OCI-LY7 (cell line): ENCODE measurements at regions not wholly inside any gene's neighbourhood (a gene's known extent, or its start where the extent isn't known, plus 50 kb on each side); places are given as distances from the start of the nearest gene placed in this dataset.

Experiments
- BruUV-seq: library from RNA; stranded (reverse); fragments of 400-500 nt; replicated peaks from 2 replicates; lab custom pipeline; 2021; lab: Mats Ljungman, UMichigan
- CTCF ChIA-PET: fragments of 300-600 bp; sonication (Branson Sonifier 250); formaldehyde crosslinking; loops from one replicate; lab custom pipeline; 2022; ENCODE audit warnings: antibody characterized with exemption; ENCODE audit not compliant: unreplicated experiment; lab: Charles Lee
- POLR2A ChIA-PET: fragments of 300-600 bp; sonication (Branson Sonifier 250); formaldehyde crosslinking; loops from one replicate; lab custom pipeline; 2022; ENCODE audit warnings: antibody characterized with exemption; lab: Charles Lee
- DNase-seq: peaks from one replicate; pipeline ENCODE4 v3.0.0-alpha.2; 2015; ENCODE audit warnings: low spot score
- H2AFZ ChIP-seq: fragments of 200-600 bp; sonication (generic), shearing (Covaris generic); 2 replicates; pipeline ENCODE4 v1.6.1; 2014; ENCODE audit warnings: mild to moderate bottlenecking, antibody characterized with exemption, low read length, moderate library complexity
- H3K27ac ChIP-seq: fragments of 200-600 bp; sonication (generic); 2 replicates; pipeline ENCODE4 v1.5.1; 2014; ENCODE audit warnings: mixed run types, low read depth, mild to moderate bottlenecking, moderate library complexity, low read length, inconsistent platforms; ENCODE audit not compliant: poor library complexity, severe bottlenecking
- H3K36me3 ChIP-seq: fragments of 200-600 bp; sonication (generic); 2 replicates; pipeline ENCODE4 v1.6.1; 2014; ENCODE audit warnings: mild to moderate bottlenecking, antibody characterized with exemption, low read length, moderate library complexity, mixed read lengths; ENCODE audit not compliant: insufficient read depth
- H3K4me1 ChIP-seq: fragments of 200-600 bp; sonication (generic); 2 replicates; pipeline ENCODE4 v1.5.1; 2014; ENCODE audit warnings: mild to moderate bottlenecking, low read length; ENCODE audit not compliant: insufficient read depth, poor library complexity, severe bottlenecking
- H3K4me2 ChIP-seq: fragments of 200-600 bp; sonication (generic); 2 replicates; pipeline ENCODE4 v1.6.1; 2014; ENCODE audit warnings: mild to moderate bottlenecking, low read length
- H3K4me3 ChIP-seq: fragments of 200-600 bp; sonication (generic); 2 replicates; pipeline ENCODE4 v1.5.1; 2014; ENCODE audit warnings: mild to moderate bottlenecking, low read depth, low read length; ENCODE audit not compliant: poor library complexity, severe bottlenecking
- H3K79me2 ChIP-seq: fragments of 200-600 bp; sonication (generic); 2 replicates; pipeline ENCODE4 v1.6.1; 2016; ENCODE audit warnings: low read depth, mild to moderate bottlenecking, low read length, moderate library complexity, mixed read lengths; ENCODE audit not compliant: insufficient read depth
- H3K9me2 ChIP-seq: fragments of 200-600 bp; sonication (generic); 2 replicates; pipeline ENCODE4 v1.6.1; 2016; ENCODE audit warnings: mild to moderate bottlenecking, low read length, mixed read lengths; ENCODE audit not compliant: insufficient read depth
- H3K9me3 ChIP-seq: fragments of 200-600 bp; sonication (generic); 2 replicates; pipeline ENCODE4 v1.6.1; 2014; ENCODE audit warnings: mild to moderate bottlenecking, mixed run types, low read length, mixed read lengths
- H4K20me1 ChIP-seq: fragments of 200-600 bp; sonication (generic); 2 replicates; pipeline ENCODE4 v1.6.1; 2014; ENCODE audit warnings: mild to moderate bottlenecking, antibody characterized with exemption, low read length, moderate library complexity, mixed read lengths; ENCODE audit not compliant: insufficient read depth
- CTCF ChIP-seq: fragments of 200-600 bp; sonication (generic); conservative IDR thresholded peaks from 2 replicates; pipeline ENCODE4 v1.5.1; 2014; ENCODE audit warnings: mild to moderate bottlenecking, antibody characterized with exemption, low read length, moderate library complexity, mixed read lengths
- EZH2phosphoT487 ChIP-seq: fragments of 200-600 bp; sonication (generic); IDR thresholded peaks from 2 replicates; pipeline ENCODE4 v1.6.1; 2018; ENCODE audit warnings: low read depth, borderline replicate concordance, mild to moderate bottlenecking, mixed run types, antibody characterized with exemption, low read length, moderate library complexity, mixed read lengths
- intact Hi-C: fragments of 100-400 bp; cut with micrococcal nuclease; formaldehyde crosslinking; loops from one replicate; pipeline ENCODE4 v1.10.0; 2022; ENCODE audit not compliant: unreplicated experiment

GRCh38 chr9:80521151-80521550 is 949.4 kb downstream of the TLE4 start:
- Histone ChIP-seq H3K27ac (no peak overlapping the region), H3K4me3 (no peak overlapping the region), H3K9me3 (no peaks in the 10 kb centered on the region), H4K20me1 (no peaks in the 10 kb centered on the region), H3K36me3 (no peaks in the 10 kb centered on the region), H2AFZ (no peak overlapping the region), H3K79me2 (no peaks in the 10 kb centered on the region), H3K4me1 (no peaks in the 10 kb centered on the region), H3K4me2 (no peak overlapping the region), H3K9me2 (no peaks in the 10 kb centered on the region; the same call in 1 of the 2 replicates)
- ChIA-PET CTCF (no interaction called here), POLR2A (no interaction called here)
- intact Hi-C loops, result no loop called here
- no peak for DNase-seq
- no TSS peak for BruUV-seq
- TF ChIP-seq CTCF (no peak), EZH2phosphoT487 (no peak)

- CTCF ChIA-PET, result no interaction called here
- Histone ChIP-seq H3K9me3 (no peaks in the 10 kb centered on the region), H3K4me3 (no peak overlapping the region), H3K27ac (no peak overlapping the region), H3K4me2 (no peak overlapping the region), H3K79me2 (no peaks in the 10 kb centered on the region), H3K9me2 (no peaks in the 10 kb centered on the region; the same call in 1 of the 2 replicates), H3K4me1 (no peaks in the 10 kb centered on the region), H4K20me1 (no peaks in the 10 kb centered on the region), H2AFZ (no peak overlapping the region), H3K36me3 (no peaks in the 10 kb centered on the region)
- BruUV-seq, result no TSS peak
- intact Hi-C loops, result no loop called here
- TF ChIP-seq CTCF, result no peak
- TF ChIP-seq EZH2phosphoT487, result no peak
- POLR2A ChIA-PET, result no interaction called here
- no peak for DNase-seq
Observed at GRCh38 chr9:80520231-80520630, 948.5 kb downstream of the TLE4 start.

GRCh38 chr9:80518441-80518840 is 946.7 kb downstream of the TLE4 start:
- Histone ChIP-seq H3K9me2 (no peaks in the 10 kb centered on the region; the same call in 1 of the 2 replicates), H3K79me2 (no peaks in the 10 kb centered on the region), H3K4me2 (no peak overlapping the region), H3K9me3 (no peaks in the 10 kb centered on the region), H3K4me3 (no peak overlapping the region), H3K36me3 (no peaks in the 10 kb centered on the region), H4K20me1 (no peaks in the 10 kb centered on the region), H3K27ac (no peak overlapping the region), H2AFZ (no peak overlapping the region), H3K4me1 (no peaks in the 10 kb centered on the region)
- POLR2A ChIA-PET, result no interaction called here
- no peak for DNase-seq
- BruUV-seq, result no TSS peak
- TF ChIP-seq CTCF (no peak), EZH2phosphoT487 (no peak)
- CTCF ChIA-PET, result no interaction called here
- intact Hi-C loops, result no loop called here
